ENCODE measurements at regions not wholly inside any gene's neighbourhood (a gene's known extent, or its start where the extent isn't known, plus 50 kb on each side); places are given as distances from the start of the nearest gene placed in this dataset.
"Not testable (repeated sequence)": the region's sequence is repeated elsewhere in the genome, so short reads cannot be mapped to it uniquely, and the experiment has no call there.

- DNase-seq (ENCODE audit: low read depth in 2 of 2): no peak
These were observed 144.8 kb upstream of the ZNF804B start for GRCh38 chr7:88614736-88615135.

DNA sequence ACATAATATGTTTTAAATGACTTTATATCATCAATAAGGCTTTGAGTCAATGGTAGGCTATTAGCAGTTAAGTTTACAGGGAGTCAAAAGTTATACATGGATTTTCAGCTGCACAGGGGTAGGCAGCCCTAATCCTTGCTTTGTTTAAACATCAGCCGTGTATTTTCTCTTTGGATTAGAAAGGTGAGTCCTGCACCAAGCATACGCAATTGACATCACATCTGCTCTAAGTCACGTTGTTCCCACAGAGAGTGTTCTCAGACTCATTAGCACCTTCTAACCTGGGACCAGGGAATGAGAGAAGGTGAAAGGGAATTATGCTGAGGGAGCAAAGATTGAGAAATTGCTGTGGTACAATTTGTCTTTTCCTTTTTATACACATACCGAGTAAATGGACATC is 148.6 kb upstream of the ZNF804B start:
- DNase-seq (ENCODE audit: low read depth in 2 of 2): no peak

DNA sequence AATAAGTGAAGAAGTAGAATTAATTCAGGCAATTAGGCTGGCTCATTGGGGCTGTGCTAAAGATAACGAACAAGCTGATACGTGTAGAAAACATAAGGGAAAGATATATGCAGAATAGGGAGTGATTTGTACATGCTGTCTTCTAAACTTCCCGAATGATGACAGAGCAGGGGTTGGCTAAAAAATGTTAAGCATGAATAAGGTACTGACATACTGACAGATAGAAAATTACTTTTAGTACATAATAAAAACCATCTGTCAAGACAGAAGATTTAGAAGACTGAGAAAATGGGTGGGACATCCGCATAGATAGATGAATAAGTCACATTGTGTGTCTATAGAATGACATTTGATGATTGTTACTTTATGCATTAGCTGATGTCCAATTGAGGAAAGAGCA is 158.8 kb upstream of the ZNF804B start:
- no peak for DNase-seq (ENCODE audit: low read depth in 2 of 2)

DNA sequence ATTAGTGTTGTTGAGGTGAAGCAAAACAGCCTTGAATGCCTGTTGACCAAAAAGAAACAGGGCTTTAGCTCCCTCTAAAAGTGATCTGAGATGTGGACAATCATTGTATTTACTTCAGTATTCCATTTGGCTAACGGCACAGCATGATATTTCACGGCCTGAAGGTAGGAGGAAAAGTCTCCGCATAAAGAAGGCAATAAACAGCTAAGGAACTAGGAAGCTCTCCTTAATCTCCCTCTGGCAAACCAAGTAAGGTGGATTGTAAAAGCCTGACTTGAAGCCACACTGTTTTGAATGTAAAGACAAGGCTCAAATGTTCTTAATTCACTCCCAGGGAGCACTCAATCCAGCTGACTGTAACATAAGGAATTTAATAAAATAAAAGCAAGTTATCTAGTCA is 160.0 kb upstream of the ZNF804B start:
- no peak for DNase-seq (ENCODE audit: low read depth in 2 of 2)

DNA sequence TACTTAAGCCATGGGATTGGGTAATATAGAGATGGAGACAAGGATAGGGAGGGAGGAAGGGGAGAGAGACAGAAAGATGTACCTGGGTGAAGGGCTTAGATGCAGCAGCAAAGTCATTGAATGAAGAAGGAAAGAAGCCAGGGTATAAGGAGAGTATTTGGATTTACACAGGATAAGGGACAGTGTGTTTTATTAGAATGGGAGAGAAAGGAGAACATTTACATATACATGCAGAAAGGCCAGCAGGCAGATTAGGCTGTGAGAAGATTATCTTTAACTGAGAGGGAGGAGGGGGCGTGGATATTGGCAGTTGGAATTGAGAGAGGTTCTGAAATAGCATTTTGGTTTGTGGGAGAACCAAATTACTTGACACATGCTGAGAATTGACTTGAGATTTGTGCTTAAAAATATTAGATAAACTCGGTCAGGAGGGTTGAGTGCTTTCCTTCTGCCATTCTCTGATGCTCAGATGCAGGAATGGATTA is 161.5 kb upstream of the ZNF804B start:
- no peak for DNase-seq (ENCODE audit: low read depth in 2 of 2)

DNA sequence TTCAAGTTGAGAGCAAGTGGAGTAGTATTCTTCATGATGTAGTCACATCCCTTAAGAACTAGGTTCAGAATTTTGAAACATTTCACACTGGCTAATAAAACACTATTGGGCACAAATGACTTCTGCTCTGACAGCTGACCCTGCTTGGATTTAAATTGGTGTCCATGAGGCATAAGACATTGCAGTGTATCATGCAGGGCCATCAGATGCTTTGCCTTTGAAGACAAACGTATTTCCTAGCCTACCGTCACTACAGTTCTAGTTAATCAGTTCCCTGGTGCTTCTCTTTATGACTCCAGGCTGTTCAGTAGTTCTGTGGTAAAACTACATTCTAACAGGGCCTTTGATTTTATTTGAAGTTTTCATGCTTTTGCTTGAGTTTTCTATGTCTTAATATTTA is 168.5 kb upstream of the ZNF804B start:
- DNase-seq (ENCODE audit: low read depth in 2 of 2): no peak

GRCh38 chr7:88589927-88590326 is 169.6 kb upstream of the ZNF804B start:
- no peak for DNase-seq (ENCODE audit: low read depth in 2 of 2)

DNA sequence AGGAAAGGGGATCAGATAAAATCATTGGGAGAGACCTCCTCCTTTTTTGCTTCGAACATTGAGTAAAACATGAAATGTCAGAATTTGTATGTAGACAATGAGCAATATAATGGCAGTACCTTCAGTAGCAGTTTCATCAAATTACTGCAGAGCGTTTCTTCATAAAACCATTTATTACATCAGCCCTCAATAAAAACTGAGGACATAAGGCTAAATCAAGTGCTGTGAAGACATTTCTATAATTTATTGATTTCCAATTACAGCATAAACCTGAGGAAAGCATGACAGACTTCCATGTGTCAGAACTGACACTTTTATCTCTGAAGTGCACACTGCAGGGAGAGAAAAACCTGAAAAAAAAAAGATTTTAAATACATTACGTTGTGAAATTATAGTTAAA is 172.6 kb upstream of the ZNF804B start:
- DNase-seq (ENCODE audit: low read depth in 2 of 2): no peak

DNA sequence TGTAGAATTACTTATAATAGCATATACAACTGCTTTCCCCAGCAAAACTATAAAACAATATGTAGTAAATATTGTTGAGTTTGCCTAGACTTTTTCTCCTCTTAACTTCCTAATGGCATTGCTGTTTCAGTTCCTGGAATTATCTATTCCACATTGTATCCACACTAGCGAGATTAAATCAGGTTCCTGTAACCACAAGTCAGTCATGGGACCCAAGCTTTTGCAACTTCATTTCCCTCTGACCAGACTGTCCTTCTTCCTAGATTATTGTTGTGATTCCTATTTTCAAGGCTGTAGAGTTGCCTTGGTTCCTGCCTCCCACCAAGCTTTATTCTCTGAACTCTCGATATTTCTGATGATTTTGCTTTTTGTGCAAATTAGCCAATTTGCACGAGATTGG is 173.3 kb upstream of the ZNF804B start:
- no peak for DNase-seq (ENCODE audit: low read depth in 2 of 2)

GRCh38 chr7:88576720-88577119 is 182.8 kb upstream of the ZNF804B start:
- DNase-seq (ENCODE audit: low read depth in 2 of 2): no peak

DNA sequence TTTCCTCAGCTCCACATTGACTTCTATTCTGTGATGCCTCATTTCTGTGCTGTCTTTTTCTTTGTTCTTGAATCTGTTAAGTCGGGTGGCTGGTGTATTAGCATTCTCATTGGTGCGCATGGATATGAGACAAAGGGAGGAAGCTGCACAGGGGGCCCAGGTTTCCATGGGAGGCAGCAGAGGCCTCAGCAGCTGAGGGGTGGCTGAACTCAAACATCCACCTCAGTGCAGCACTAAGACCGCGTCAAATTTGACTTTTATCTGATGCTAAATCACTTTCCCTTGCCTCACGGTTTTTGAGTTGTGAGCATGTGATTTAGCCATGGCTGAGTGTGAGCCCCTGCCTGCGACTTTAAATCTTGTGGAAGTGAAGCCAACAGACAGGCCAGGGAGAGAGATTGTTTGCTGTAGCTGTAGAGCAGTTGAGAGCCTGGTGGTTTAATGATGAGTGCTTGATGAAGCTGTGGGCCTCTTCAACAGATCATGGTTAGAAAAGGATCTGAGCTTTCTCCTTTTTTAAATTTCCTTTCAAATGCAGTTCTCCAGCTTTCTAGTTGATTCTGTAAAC is 193.3 kb upstream of the ZNF804B start:
- DNase-seq (ENCODE audit: low read depth in 2 of 2): no peak

DNA sequence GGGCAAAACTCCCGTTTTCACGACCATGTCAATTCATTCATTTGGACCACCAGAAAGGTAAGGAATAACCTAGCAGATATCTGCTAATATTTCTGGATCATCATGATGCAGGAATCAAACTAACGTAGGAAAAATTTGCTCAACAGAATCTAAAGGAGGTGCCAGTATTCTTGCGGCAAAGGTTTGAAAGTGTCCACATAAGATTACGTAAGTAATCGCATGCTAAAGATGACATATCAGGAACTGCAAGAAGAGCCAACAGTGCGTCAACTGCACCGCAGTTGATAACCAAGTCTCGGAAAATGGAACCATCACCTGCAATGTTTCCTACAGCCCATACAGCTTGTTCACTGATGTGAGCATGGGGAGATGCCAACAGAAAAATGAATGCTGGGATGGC is 194.1 kb upstream of the ZNF804B start:
- DNase-seq (ENCODE audit: low read depth in 2 of 2): no peak

- not testable (repeated sequence) for DNase-seq (ENCODE audit: low read depth in 2 of 2)
These were observed 203.1 kb upstream of the ZNF804B start for GRCh38 chr7:88556441-88556840.

DNA sequence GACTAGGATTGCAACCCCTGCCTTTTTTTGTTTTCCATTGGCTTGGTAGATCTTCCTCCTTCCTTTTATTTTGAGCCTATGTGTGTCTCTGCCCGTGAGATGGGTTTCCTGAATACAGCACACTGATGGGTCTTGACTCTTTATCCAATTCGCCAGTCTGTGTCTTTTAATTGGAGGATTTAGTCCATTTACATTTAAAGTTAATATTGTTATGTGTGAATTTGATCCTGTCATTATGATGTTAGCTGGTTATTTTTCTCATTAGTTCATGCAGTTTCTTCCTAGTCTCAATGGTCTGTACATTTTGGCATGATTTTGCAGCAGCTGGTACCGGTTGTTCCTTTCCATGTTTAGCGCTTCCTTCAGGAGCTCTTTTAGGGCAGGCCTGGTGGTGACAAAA is 204.7 kb upstream of the ZNF804B start:
- not testable (repeated sequence) for DNase-seq (ENCODE audit: low read depth in 2 of 2)

DNA sequence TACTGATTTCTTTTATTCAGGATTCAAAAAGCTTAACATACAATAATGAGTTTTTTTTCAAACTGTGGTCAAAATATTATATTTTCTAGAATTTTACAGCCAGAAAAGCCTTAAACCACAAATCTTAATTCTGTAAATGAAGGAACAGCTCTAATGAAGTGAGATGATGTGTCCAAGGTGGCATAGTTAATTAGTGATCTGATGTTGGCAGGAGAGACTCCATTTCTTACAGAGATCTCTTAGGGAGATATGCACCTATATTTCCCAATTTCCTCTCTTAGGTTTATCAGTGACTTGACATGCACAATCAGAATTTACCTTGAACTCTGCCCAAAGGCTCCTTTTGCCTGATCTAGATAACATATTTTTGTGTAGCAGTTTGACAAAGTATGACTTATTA is 211.1 kb upstream of the ZNF804B start:
- DNase-seq (ENCODE audit: low read depth in 2 of 2): no peak

- DNase-seq (ENCODE audit: low read depth in 2 of 2): peak in 1 of 2 donors; percentile 4
These were observed 212.7 kb upstream of the ZNF804B start for GRCh38 chr7:88546808-88547207.

GRCh38 chr7:88545663-88546062 is 213.8 kb upstream of the ZNF804B start:
- no peak for DNase-seq (ENCODE audit: low read depth in 2 of 2)

DNA sequence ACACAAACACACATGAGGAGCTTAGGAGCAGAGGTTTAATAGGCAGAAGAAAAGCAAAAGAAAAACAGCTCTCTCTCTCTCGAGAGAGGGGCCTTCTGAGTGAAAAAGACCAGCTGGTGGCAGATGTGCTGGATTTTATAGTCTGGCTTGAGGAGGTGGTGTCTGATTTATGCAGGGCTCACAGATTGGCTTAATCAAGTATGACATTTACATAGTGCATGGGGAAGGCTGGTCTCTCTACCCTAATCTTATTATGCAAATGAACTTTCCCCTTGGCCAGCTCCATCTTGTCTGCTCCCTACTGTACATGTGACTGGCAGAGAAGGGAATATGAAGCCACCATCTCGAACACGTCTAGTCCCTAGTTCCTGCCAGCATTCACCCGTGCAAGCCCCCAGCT is 219.5 kb upstream of the ZNF804B start:
- no peak for DNase-seq (ENCODE audit: low read depth in 2 of 2)

GRCh38 chr7:88539518-88539917 is 220.0 kb upstream of the ZNF804B start:
- DNase-seq (ENCODE audit: low read depth in 2 of 2): no peak

DNA sequence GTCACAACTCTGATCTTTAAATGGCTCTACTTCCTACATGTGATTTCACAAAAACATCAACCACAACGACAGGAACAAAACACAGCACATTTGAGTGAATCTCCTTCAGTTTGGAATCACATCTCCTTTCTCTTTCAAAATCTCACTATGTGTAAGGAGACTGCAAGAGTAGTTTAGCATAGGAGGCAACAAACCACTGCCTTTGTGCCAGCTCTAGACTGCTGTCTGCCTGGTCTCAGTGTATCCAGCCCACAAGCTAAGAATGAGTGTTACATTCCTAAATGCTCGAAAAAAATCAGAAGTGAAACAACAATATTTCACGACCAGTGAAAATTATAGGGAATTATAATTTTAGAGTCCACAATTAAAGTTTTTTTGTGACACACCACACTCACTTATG is 217.0 kb upstream of the STEAP4 start:
- DNase-seq (ENCODE audit: low read depth in 2 of 2): no peak

GRCh38 chr7:88522771-88523293 is 216.1 kb upstream of the STEAP4 start:
- no peak for DNase-seq (ENCODE audit: low read depth in 2 of 2)

- no peak for DNase-seq (ENCODE audit: low read depth in 2 of 2)
These were observed 209.7 kb upstream of the STEAP4 start for GRCh38 chr7:88516429-88516828.

DNA sequence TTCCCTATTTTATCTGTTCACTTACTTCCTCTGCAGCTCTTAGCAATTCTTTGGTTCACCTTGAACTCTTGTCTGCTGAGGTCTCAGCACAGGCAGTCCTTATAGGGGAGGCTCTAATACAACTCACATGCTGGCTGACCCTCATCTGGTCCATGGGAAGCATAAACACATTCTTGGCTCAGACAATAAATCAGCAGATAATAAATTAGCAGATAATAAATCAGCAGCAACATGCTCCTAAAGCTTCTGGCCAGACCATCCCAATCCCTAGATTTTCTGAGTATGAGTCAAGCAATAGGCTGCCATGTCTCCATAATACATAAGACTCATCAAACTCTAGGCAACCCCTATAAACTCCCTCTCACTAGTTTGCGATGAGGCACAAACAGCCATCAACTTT is 208.6 kb upstream of the STEAP4 start:
- DNase-seq (ENCODE audit: low read depth in 2 of 2): no peak

- DNase-seq (ENCODE audit: low read depth in 2 of 2): no peak
These were observed 202.6 kb upstream of the STEAP4 start for GRCh38 chr7:88509341-88509740.

Measured in stimulated activated CD4-positive, alpha-beta T cell treated with anti-CD3 and anti-CD28 coated beads, Interleukin-4, amount 100 ng/mL, for 48 hours (primary cell).